ENCODE measurements at regions not wholly inside any gene's neighbourhood (a gene's known extent, or its start where the extent isn't known, plus 50 kb on each side); places are given as distances from the start of the nearest gene placed in this dataset.
A peak's percentile ranks its signal among the peaks of the same experiment; 100 is the strongest.

DNA sequence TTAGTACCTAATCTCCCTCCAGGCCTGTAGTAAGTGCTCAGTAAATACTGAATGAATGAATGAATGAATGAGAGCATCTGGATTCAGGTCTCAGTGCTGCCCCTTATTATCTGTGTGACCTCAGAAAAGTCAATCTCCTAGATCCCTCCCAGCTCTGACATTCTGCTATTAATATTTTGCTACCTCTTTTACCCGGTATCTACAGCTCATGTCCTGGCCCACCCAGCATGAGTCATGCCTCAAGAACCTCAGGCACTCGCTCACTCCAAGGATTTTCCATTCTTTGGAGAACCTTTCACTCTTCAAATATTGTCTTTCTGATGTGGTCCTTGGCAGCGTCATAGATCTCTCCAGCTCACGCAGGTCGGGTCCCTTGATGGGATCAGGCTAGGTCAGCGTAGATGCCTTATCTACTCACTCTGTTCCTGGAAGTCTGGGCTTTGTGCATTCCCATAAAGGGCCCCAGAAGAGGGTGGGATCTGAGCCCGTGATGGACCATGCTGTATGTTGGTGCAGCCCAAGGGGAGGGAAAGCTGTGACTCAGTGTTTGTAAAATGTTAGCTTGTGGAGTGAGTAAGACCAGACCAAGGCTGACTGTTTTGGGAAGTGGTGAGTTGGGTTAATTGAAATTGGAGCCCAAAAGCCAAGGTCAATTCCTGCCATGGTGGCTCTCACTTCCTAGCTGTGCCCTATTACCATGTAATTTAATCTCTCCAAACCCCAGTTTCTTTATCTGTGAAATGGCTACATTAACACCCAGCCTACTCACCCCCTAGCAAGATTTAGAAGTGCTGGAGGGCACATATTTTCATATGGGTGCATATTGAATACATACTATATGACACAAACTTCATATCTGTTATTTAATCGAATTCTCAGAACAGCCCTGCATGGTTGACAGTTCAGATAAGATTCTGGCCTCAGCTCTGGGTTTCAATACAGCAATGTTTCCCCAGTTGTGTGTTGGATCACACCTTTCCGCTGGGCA lies 214.1 kb upstream of the USP24 start:
- DNase-seq (ENCODE audit: low spot score) (peak; percentile 97), ATAC-seq (ENCODE audit: low read depth) (peak; percentile 97)
- H3K9me3 ChIP-seq (ENCODE audit: severe bottlenecking) = no peaks in the 10 kb centered on the region
- no peak overlapping the region for H3K4me3 ChIP-seq (ENCODE audit: severe bottlenecking)
- TF ChIP-seq, protein P1, sequence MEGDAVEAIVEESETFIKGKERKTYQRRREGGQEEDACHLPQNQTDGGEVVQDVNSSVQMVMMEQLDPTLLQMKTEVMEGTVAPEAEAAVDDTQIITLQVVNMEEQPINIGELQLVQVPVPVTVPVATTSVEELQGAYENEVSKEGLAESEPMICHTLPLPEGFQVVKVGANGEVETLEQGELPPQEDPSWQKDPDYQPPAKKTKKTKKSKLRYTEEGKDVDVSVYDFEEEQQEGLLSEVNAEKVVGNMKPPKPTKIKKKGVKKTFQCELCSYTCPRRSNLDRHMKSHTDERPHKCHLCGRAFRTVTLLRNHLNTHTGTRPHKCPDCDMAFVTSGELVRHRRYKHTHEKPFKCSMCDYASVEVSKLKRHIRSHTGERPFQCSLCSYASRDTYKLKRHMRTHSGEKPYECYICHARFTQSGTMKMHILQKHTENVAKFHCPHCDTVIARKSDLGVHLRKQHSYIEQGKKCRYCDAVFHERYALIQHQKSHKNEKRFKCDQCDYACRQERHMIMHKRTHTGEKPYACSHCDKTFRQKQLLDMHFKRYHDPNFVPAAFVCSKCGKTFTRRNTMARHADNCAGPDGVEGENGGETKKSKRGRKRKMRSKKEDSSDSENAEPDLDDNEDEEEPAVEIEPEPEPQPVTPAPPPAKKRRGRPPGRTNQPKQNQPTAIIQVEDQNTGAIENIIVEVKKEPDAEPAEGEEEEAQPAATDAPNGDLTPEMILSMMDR (IDR thresholded peaks at IDR 0.05; ENCODE audit: poor library complexity, severe bottlenecking) = no peak
- H3K36me3 ChIP-seq (ENCODE audit: low read depth) = no peaks in the 10 kb centered on the region
- no peaks in the 10 kb centered on the region for H3K27me3 ChIP-seq (ENCODE audit: insufficient read depth, poor library complexity, severe bottlenecking)
- H3K4me1 ChIP-seq (ENCODE audit: insufficient read depth, poor library complexity, severe bottlenecking) = peaks cover 29% of the 10 kb centered on the region
- peak overlapping the region; percentile 99 for H3K27ac ChIP-seq (ENCODE audit: poor library complexity, severe bottlenecking)

DNA sequence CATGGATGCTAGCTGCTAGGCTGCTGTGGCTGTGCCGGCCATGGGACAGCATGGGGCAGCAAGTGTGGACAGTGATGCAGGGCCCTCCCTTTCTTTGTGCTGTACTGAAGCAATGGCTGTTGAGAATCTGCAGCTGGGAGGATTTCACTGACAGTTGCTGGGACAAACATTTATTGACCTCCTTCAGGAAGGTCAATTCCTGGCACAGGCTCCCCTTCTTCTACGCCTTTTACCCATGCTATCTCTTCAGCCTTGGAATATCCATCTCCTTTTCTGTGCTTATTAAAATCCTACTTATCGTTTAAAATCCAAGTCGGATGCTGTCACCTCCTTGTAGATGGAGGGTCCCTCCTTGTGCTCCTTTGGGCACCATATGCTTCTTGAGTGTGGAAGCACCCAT lies 213.1 kb upstream of the USP24 start:
- Histone ChIP-seq H3K27ac (ENCODE audit: poor library complexity, severe bottlenecking) (peak overlapping the region; percentile 99), H3K4me3 (ENCODE audit: severe bottlenecking) (no peak overlapping the region), H3K27me3 (ENCODE audit: insufficient read depth, poor library complexity, severe bottlenecking) (no peaks in the 10 kb centered on the region), H3K4me1 (ENCODE audit: insufficient read depth, poor library complexity, severe bottlenecking) (peaks cover 29% of the 10 kb centered on the region), H3K9me3 (ENCODE audit: severe bottlenecking) (no peaks in the 10 kb centered on the region), H3K36me3 (ENCODE audit: low read depth) (no peaks in the 10 kb centered on the region)
- ATAC-seq (ENCODE audit: low read depth) (no peak), DNase-seq (ENCODE audit: low spot score) (no peak)
- TF ChIP-seq, protein P1 (IDR thresholded peaks at IDR 0.05; ENCODE audit: poor library complexity, severe bottlenecking) = no peak

DNA sequence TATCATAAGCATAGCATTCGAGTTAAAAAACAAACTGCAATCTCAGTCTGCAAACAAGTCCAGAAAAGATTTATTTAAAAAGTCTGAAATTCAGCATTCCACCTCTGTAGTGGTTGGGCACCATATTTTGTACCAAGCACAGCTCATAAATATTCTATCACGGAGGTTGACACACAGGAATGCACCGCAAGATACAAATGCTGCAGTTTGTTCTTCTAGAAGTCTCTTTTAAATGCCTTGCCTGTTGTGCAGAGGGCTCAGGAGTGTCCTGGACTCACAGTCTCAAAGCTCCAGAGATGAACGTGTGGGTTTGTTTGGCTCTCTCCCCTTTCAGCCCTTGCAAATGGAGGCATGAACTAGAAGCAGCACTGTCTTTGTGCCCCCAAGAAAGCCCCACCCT lies 212.4 kb upstream of the USP24 start:
- Histone ChIP-seq H3K4me3 (ENCODE audit: severe bottlenecking) (no peak overlapping the region), H3K27me3 (ENCODE audit: insufficient read depth, poor library complexity, severe bottlenecking) (no peaks in the 10 kb centered on the region), H3K9me3 (ENCODE audit: severe bottlenecking) (no peaks in the 10 kb centered on the region), H3K4me1 (ENCODE audit: insufficient read depth, poor library complexity, severe bottlenecking) (peaks cover 29% of the 10 kb centered on the region), H3K36me3 (ENCODE audit: low read depth) (no peaks in the 10 kb centered on the region), H3K27ac (ENCODE audit: poor library complexity, severe bottlenecking) (peak overlapping the region; percentile 99)
- no peak for ATAC-seq (ENCODE audit: low read depth)
- DNase-seq (ENCODE audit: low spot score) = no peak
- TF ChIP-seq, protein P1 (IDR thresholded peaks at IDR 0.05; ENCODE audit: poor library complexity, severe bottlenecking) = no peak

DNA sequence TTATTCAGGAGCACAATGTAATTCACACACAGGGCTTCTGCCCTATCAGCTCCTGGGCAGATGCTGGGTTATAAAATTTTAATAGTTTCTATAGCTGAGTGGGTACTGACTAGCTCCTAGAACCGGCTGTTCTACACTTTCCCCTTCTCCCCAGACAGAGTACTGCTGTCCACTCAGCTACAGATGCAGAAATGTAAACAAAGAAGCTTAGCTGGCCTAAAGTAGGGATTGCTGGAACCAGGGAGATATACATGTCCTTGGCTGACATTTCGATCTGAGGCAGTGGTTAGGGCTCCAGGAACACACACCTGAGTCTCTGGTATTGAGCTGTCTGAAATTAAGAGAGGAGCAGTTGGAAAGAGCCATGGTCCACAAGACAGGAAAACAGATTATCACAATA lies 211.5 kb upstream of the USP24 start:
- ATAC-seq (ENCODE audit: low read depth) = no peak
- H3K9me3 ChIP-seq (ENCODE audit: severe bottlenecking) = no peaks in the 10 kb centered on the region
- peaks cover 29% of the 10 kb centered on the region for H3K4me1 ChIP-seq (ENCODE audit: insufficient read depth, poor library complexity, severe bottlenecking)
- no peaks in the 10 kb centered on the region for H3K27me3 ChIP-seq (ENCODE audit: insufficient read depth, poor library complexity, severe bottlenecking)
- H3K4me3 ChIP-seq (ENCODE audit: severe bottlenecking) = no peak overlapping the region
- H3K36me3 ChIP-seq (ENCODE audit: low read depth) = no peaks in the 10 kb centered on the region
- no peak overlapping the region for H3K27ac ChIP-seq (ENCODE audit: poor library complexity, severe bottlenecking)
- TF ChIP-seq, protein P1 (IDR thresholded peaks at IDR 0.05; ENCODE audit: poor library complexity, severe bottlenecking) = no peak
- DNase-seq (ENCODE audit: low spot score) = no peak

DNA sequence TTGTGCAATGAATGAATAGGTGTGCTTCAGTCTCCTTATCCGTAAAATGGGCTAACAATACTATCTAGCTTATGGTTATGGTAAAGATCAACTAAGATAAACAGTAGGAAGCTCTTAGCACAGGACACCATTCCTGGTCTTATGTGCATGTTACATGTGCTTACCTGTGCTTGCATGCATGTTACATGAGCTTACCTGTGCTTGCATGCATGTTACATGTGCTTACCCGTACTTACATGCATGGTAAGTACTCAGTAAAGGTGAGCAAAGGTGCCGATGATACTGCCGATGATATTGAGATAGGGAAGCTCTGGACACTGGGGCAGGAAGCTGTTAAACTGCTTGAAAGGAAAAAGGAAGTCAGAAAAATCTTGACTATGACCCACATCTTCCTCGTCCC lies 211.0 kb upstream of the USP24 start:
- Histone ChIP-seq H3K27ac (ENCODE audit: poor library complexity, severe bottlenecking) (no peak overlapping the region), H3K4me1 (ENCODE audit: insufficient read depth, poor library complexity, severe bottlenecking) (peaks cover 29% of the 10 kb centered on the region), H3K9me3 (ENCODE audit: severe bottlenecking) (no peaks in the 10 kb centered on the region), H3K4me3 (ENCODE audit: severe bottlenecking) (no peak overlapping the region), H3K27me3 (ENCODE audit: insufficient read depth, poor library complexity, severe bottlenecking) (no peaks in the 10 kb centered on the region), H3K36me3 (ENCODE audit: low read depth) (no peaks in the 10 kb centered on the region)
- DNase-seq (ENCODE audit: low spot score) (no peak), ATAC-seq (ENCODE audit: low read depth) (no peak)
- TF ChIP-seq, protein P1 (IDR thresholded peaks at IDR 0.05; ENCODE audit: poor library complexity, severe bottlenecking) = no peak

Data from RWPE2 (cell line).